Lower lobe of right lung (tissue), 2 donors: ENCODE measurements at regions not wholly inside any gene's neighbourhood (a gene's known extent, or its start where the extent isn't known, plus 50 kb on each side); places are given as distances from the start of the nearest gene placed in this dataset.

Experiments used
- ATAC-seq, 2 donors: fragments of 200-7000 bp; cut with Tn5 transposase; one replicate each; pipeline ENCODE4 v1.9.1; 2020 to 2022; ENCODE audit warnings: mild to moderate bottlenecking in 2 of 2, moderate library complexity in 2 of 2
- DNase-seq: peaks from one replicate; pipeline ENCODE4 v3.0.0-alpha.2; 2020
- H3K27ac ChIP-seq: fragments of 200-600 bp; one replicate; pipeline ENCODE4 v1.8.0; 2022
- H3K27me3 ChIP-seq: fragments of 200-600 bp; one replicate; pipeline ENCODE4 v1.8.0; 2022; ENCODE audit warnings: low read depth
- H3K36me3 ChIP-seq: fragments of 200-600 bp; one replicate; pipeline ENCODE4 v1.8.0; 2022; ENCODE audit warnings: mild to moderate bottlenecking
- H3K4me1 ChIP-seq: fragments of 200-600 bp; one replicate; pipeline ENCODE4 v1.8.0; 2022
- H3K4me3 ChIP-seq: fragments of 200-600 bp; one replicate; pipeline ENCODE4 v1.8.0; 2022; ENCODE audit warnings: mild to moderate bottlenecking
- H3K9me3 ChIP-seq: fragments of 200-600 bp; one replicate; pipeline ENCODE4 v1.8.0; 2022
- CTCF ChIP-seq: fragments of 200-600 bp; IDR thresholded peaks from one replicate; pipeline ENCODE4 v1.8.0; 2022; ENCODE audit warnings: antibody characterized with exemption, mild to moderate bottlenecking
- intact Hi-C: fragments of 100-400 bp; cut with DNase I; formaldehyde crosslinking; loops from one replicate; pipeline ENCODE4 v1.11.0; 2022
- donor health status: DM: no; HTN: yes; CAD: no; lungs with severe emphysema.

- no peak for ATAC-seq
- Histone ChIP-seq H3K36me3 (no peaks in the 10 kb centered on the region), H3K9me3 (no peaks in the 10 kb centered on the region), H3K4me1 (no peaks in the 10 kb centered on the region), H3K27ac (no peak overlapping the region), H3K27me3 (peaks cover 32% of the 10 kb centered on the region), H3K4me3 (no peak overlapping the region)
- TF ChIP-seq CTCF = no peak
- intact Hi-C loops = no loop called here
- DNase-seq = no peak
These were observed 96.2 kb downstream of the OLFM1 start for GRCh38 chr9:135183528-135184180.

GRCh38 chr9:135184181-135185053, 96.9 kb downstream of the OLFM1 start:
- no peaks in the 10 kb centered on the region for H3K4me1 ChIP-seq
- no peaks in the 10 kb centered on the region for H3K36me3 ChIP-seq
- no peak for TF ChIP-seq CTCF
- DNase-seq = no peak
- H3K27me3 ChIP-seq = peaks cover 32% of the 10 kb centered on the region
- H3K27ac ChIP-seq = no peak overlapping the region
- H3K4me3 ChIP-seq = no peak overlapping the region
- intact Hi-C loops = no loop called here
- H3K9me3 ChIP-seq = no peaks in the 10 kb centered on the region
- no peak for ATAC-seq

GRCh38 chr9:135185060-135185459, 97.6 kb downstream of the OLFM1 start:
- intact Hi-C loops = no loop called here
- peaks cover 32% of the 10 kb centered on the region for H3K27me3 ChIP-seq
- DNase-seq = no peak
- ATAC-seq = no peak
- H3K9me3 ChIP-seq = no peaks in the 10 kb centered on the region
- no peak overlapping the region for H3K4me3 ChIP-seq
- no peaks in the 10 kb centered on the region for H3K4me1 ChIP-seq
- no peaks in the 10 kb centered on the region for H3K36me3 ChIP-seq
- no peak for TF ChIP-seq CTCF
- H3K27ac ChIP-seq = no peak overlapping the region

- DNase-seq (no peak), ATAC-seq (peak; percentile 14 to 25)
- intact Hi-C loops = no loop called here
These were observed 99.0 kb downstream of the OLFM1 start for GRCh38 chr9:135186248-135187164.

More at GRCh38 chr9:135186248-135187164, 99.0 kb downstream of the OLFM1 start:
- Histone ChIP-seq H3K36me3 (no peaks in the 10 kb centered on the region), H3K4me1 (no peaks in the 10 kb centered on the region), H3K9me3 (no peaks in the 10 kb centered on the region), H3K27ac (no peak overlapping the region), H3K27me3 (peaks cover 33% of the 10 kb centered on the region), H3K4me3 (no peak overlapping the region)
- TF ChIP-seq CTCF = no peak
